Heart right ventricle (tissue), 16 donors: ENCODE measurements at regions not wholly inside any gene's neighbourhood (a gene's known extent, or its start where the extent isn't known, plus 50 kb on each side); places are given as distances from the start of the nearest gene placed in this dataset.
A peak's percentile ranks its signal among the peaks of the same experiment; 100 is the strongest.
"Not testable (repeated sequence)": the region's sequence is repeated elsewhere in the genome, so short reads cannot be mapped to it uniquely, and the experiment has no call there.

ENCODE experiments used
- ATAC-seq, 8 donors: fragments of 200-7000 bp; cut with Tn5 transposase; one replicate each; pipeline ENCODE4 v1.9.1; 2020; ENCODE audit warnings: mild to moderate bottlenecking in 8 of 8, moderate library complexity in 8 of 8, moderate number of reproducible peaks in 1 of 8
- DNase-seq, 2 donors: peaks; one replicate each; pipeline ENCODE4 v3.0.0-alpha.2; 2020
- H3K27ac ChIP-seq, 10 donors: fragments of 200-600 bp; sonication (generic) in 2 of 10; one replicate each; pipeline versions ENCODE4 v1.5.0 to v1.8.0; 2020 to 2022; ENCODE audit warnings: mild to moderate bottlenecking in 3 of 10
- H3K27me3 ChIP-seq, 7 donors: fragments of 200-600 bp; one replicate each; pipeline ENCODE4 v1.8.0; 2021 to 2022; ENCODE audit warnings: mild to moderate bottlenecking in 2 of 7
- H3K36me3 ChIP-seq, 9 donors: fragments of 200-600 bp; sonication (generic) in 1 of 9; one replicate each; pipeline versions ENCODE4 v1.5.0 to v1.8.0; 2020 to 2022; ENCODE audit warnings: mild to moderate bottlenecking in 2 of 9
- H3K4me1 ChIP-seq, 9 donors: fragments of 200-600 bp; sonication (generic) in 1 of 9; one replicate each; pipeline versions ENCODE4 v1.5.0 to v1.8.0; 2020 to 2022; ENCODE audit warnings: mild to moderate bottlenecking in 4 of 9
- H3K4me3 ChIP-seq, 10 donors: fragments of 200-600 bp; sonication (generic) in 2 of 10; one replicate each; pipeline versions ENCODE4 v1.5.0 to v1.8.0; 2020 to 2022; ENCODE audit warnings: mild to moderate bottlenecking in 7 of 10, moderate library complexity in 2 of 10
- H3K9me3 ChIP-seq, 11 donors: fragments of 200-600 bp in 10 of 11; sonication (generic) in 2 of 11; one replicate each; pipeline versions ENCODE4 v1.5.0 to v1.8.0; 2013 to 2022; ENCODE audit warnings: mild to moderate bottlenecking in 2 of 11, control low read depth in 1 of 11, moderate library complexity in 1 of 11
- CTCF ChIP-seq, 9 donors: fragments of 200-600 bp; sonication (generic) in 2 of 9; IDR thresholded peaks; one replicate each; pipeline versions ENCODE4 v1.5.0 to v1.8.0; 2021 to 2022; ENCODE audit warnings: antibody characterized with exemption in 9 of 9, mild to moderate bottlenecking in 5 of 9, moderate library complexity in 1 of 9
- WGBS, 2 donors: extraction: QIAGEN DNeasy Blood & Tissue Kit; methylation state at CpG; one replicate each; pipeline ENCODE4 v1.1.7; 2013; ENCODE audit warnings: inconsistent platforms in 1 of 2; 5-methylcytosine and 5-hydroxymethylcytosine counted together
- intact Hi-C, 10 donors: fragments of 100-400 bp; cut with DNase I; formaldehyde crosslinking; loops; one replicate each; pipeline versions ENCODE4 v1.11.1 to v1.14.2; 2022
- donor health status: Arrhythmogenic right ventricular cardiomyopathy.
- donor health status: ischemic (EF 13 %, LVEDD 7.1; RV severe dilation, severe dysfunction).
- donor health status: healthy with polysubstance abuse.
- donor health status: DM: no; HTN: yes; CAD: no.
- donor health status: DM: no; HTN: no; CAD: no.
- donor health status: ischemic (EF 25% LVEDD 6.9; RV normal size, moderate dysfunction).
- donor health status: ischemic (EF 25% LVEDD 5.7; RV mildly dilated, moderate dysfunction).
- donor health status: healthy.
- donor health status: DM: yes; HTN: yes; CAD: no.
- donor health status: Ischemic cardiomyopathy.
- donor health status: ischemic (EF 35%, LVEDD 5.7; RV mildly dilated, moderate dysfunction).
- donor health status: nonischemic (EF 11% LVEDD 7.7; RV severe dilation, severe dysfunction).
- donor health status: DM: yes; HTN: yes; CAD: no.
- donor health status: PGD.
- donor health status: ischemic (EF 29% LVEDD 5.4; RV normal size, mild dysfunction).
- donor health status: nonischemic (EF 23%, LVEDD 6.1; RV moderate dilation, normal function).

DNA sequence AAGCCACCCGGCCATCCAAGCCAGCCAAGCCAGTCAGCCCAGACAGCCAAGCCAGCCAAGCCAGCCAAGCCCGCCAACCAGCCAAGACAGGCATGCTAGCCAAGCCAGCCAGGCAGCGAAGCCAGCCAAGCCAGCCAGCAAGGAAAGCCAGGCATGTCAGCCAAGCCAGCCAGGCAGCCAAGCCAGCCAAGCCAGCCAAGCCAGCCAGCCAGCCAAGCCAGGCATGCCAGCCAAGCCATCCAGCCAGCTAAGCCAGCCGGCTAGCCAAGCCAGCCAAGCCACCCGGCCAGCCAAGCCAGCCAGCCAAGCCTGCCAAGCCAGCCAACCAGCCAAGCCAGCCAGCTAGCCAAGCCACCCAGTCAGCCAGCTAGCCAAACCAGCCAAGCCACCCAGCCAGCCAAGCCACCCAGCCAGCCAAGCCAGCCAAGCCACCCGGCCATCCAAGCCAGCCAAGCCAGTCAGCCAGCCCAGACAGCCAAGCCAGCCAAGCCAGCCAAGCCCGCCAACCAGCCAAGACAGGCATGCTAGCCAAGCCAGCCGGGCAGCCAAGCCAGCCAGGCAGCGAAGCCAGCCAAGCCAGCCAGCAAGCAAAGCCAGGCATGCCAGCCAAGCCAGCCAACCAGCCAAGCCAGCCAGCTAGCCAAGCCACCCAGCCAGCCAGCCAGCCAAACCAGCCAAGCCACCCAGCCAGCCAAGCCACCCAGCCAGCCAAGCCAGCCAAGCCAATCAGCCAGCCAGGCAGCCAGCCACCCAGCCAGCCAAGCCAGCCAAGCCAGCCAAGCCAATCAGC, 350.4 kb upstream of the PLGLB2 start:
- 81 to 85% methylated on average over 7 to 9 of the region's 9 CpGs for WGBS, 2 donors
- ATAC-seq, H3K4me3 ChIP-seq, H3K27ac ChIP-seq, H3K4me1 ChIP-seq, intact Hi-C loops, H3K36me3 ChIP-seq, H3K9me3 ChIP-seq, H3K27me3 ChIP-seq, DNase-seq: not testable (repeated sequence)

DNA sequence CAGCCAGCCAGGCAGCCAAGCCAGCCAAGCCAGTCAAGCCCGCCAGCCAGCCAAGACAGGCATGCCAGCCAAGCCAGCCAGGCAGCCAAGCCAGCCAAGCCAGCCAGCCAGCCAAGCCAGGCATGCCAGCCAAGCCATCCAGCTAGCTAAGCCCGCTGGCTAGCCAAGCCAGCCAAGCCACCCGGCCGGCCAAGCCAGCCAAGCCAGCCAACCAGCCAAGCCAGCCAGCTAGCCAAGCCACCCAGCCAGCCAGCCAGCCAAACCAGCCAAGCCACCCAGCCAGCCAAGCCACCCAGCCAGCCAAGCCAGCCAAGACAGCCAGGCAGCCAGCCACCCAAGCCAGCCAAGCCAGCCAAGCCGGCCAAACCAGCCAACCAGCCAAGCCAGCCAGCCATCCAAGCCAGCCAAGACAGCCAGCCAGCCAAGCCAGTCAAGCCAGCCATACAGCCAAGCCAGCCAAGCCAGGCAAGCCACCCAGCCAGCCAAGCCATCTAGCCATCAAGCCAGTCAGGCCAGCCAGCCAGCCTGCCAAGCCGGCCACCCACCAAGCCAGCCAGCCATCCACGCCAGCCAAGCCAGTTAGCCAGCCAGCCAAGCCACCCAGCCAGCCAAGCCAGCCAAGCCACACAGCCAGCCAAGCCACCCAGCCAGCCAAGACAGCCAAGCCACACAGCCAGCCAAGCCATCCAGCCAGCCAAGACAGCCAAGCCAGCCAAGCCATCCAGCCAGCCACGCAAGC, 349.2 kb upstream of the PLGLB2 start:
- H3K4me3 ChIP-seq, H3K36me3 ChIP-seq, H3K4me1 ChIP-seq, H3K27ac ChIP-seq, intact Hi-C loops, H3K27me3 ChIP-seq, H3K9me3 ChIP-seq, DNase-seq: not testable (repeated sequence)
- ATAC-seq: peak in 1 of 8 donors; percentile 23
- 90% methylated on average over 6 to 7 of the region's 8 CpGs for WGBS, 2 donors

DNA sequence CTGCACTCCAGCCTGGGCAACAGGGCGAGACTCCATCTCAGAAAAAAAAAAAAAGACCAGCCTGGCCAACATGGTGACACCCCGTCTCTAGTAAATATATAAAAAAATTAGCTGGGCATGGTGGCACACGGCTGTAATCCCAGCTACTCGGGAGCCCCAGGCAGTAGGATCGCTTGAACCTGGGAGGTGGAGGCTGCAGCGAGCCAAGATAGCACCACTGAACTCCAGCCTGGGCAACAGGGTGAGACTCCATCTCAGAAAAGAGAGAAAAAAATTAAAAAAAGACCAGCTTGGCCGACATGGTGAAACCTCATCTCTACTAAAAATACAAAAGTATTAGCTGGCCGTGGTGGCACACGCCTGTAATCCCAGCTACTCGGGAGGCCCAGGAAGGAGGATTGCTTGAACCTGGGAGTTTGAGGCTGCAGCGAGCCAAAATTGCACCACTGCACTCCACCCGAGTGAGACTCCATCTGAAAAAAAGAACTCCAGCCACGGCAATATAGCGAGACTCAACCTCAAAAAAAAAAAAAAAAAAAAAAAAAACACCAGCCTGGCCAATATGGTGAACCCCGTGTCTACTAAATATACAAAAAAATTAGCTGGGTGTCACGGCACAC, 346.1 kb upstream of the PLGLB2 start:
- Histone ChIP-seq H3K27ac (no peak overlapping the region), H3K27me3 (no peaks in the 10 kb centered on the region), H3K36me3 (no peaks in the 10 kb centered on the region), H3K4me3 (no peak overlapping the region), H3K9me3 (peaks cover 0 to 3% (median 0%) of the 10 kb centered on the region in 11 donors), H3K4me1 (no peaks in the 10 kb centered on the region)
- TF ChIP-seq CTCF (IDR thresholded peaks at IDR 0.05): no peak
- intact Hi-C loops: no loop called here
- DNase-seq (no peak), ATAC-seq (no peak)
- WGBS, 2 donors: 85 to 87% methylated on average over 16 of the region's 16 CpGs

- Histone ChIP-seq H3K27ac (no peak overlapping the region), H3K27me3 (no peaks in the 10 kb centered on the region), H3K4me3 (no peak overlapping the region), H3K36me3 (no peaks in the 10 kb centered on the region), H3K9me3 (peaks cover 0 to 3% (median 0%) of the 10 kb centered on the region in 11 donors), H3K4me1 (no peaks in the 10 kb centered on the region)
- WGBS, 2 donors: 96 to 97% methylated on average over 6 of the region's 6 CpGs
- ATAC-seq (no peak), DNase-seq (no peak)
- intact Hi-C loops: no loop called here
- TF ChIP-seq CTCF (IDR thresholded peaks at IDR 0.05): no peak
Observed at GRCh38 chr2:87403893-87404175, 344.1 kb upstream of the PLGLB2 start.

GRCh38 chr2:87404411-87405255, 343.3 kb upstream of the PLGLB2 start:
- H3K36me3 ChIP-seq, ATAC-seq, DNase-seq, H3K9me3 ChIP-seq, H3K27ac ChIP-seq, H3K27me3 ChIP-seq, H3K4me3 ChIP-seq, intact Hi-C loops, H3K4me1 ChIP-seq: not testable (repeated sequence)
- 93 to 95% methylated on average over 20 of the region's 22 CpGs for WGBS, 2 donors

DNA sequence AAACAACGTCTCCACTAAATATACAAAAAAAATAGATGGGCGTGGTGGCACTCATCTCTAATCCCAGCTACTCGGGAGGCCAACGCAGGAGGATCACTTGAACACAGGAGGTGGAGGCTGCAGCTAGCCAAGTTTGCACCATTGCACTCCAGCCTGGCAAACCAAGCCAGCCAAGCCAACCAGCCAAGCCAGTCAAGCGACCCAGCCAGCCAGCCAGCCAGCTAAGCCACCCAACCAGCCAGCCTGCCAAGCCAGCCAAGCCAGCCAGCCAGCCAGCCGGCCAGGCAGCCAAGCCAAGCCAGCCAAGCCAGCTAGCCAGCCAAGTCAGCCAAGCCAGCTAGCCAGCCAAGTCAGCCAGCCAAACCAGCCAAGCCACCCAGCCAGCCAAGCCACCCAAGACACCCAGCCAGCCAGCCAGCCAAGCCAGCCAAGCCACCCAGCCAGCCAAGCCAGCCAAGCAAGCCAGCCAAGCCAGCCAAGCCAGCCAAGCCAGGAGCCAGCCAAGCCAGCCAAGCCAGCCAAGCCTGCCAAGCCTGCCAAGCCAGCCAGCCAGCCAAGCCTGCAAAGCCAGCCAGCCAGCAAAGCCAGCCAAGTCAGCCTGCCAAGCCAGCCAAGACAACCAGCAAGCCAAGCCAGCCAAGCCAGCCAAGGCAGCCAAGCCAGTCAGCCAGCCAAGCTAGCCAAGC, 342.2 kb upstream of the PLGLB2 start:
- H3K27me3 ChIP-seq, H3K4me3 ChIP-seq, H3K4me1 ChIP-seq, intact Hi-C loops, H3K36me3 ChIP-seq, H3K9me3 ChIP-seq, H3K27ac ChIP-seq, ATAC-seq, DNase-seq: not testable (repeated sequence)
- WGBS, 2 donors: 83 to 84% methylated on average over 3 of the region's 6 CpGs

DNA sequence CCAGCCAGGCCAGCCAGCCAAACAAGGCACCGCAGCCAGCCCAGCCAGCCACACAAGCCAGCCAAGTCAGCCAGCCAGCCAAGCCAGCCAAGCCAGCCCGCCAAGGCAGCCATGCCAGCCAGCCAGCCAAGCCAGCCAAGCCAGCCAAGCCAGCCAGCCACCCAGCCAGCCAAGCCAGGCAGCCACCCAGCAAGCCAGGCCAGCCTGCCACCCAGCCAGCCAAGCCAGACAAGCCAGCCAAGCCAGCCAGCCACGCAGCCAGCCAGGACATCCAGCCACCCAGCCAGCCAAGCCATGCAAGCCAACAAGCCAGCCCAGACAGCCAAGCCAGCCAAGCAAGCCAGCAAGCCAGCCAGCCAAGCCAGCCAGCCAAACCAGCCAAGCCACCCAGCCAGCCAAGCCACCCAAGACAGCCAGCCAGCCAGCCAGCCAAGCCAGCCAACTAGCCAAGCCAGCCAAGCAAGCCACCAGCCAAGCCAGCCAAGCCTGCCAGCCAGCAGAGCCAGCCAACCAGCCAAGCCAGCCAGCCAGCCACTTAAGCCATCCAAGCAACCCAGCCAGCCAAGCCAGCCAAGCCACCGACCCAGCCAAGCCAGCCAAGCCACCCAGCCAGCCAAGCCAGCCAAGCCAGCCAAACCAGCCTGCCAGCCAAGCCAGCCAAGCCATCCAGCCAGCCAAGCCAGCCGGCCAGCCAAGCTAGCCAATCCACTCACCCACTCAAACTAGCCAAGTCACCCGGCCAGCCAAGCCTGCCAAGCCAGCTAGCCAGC, 341.3 kb upstream of the PLGLB2 start:
- DNase-seq, intact Hi-C loops, H3K4me1 ChIP-seq, H3K36me3 ChIP-seq, H3K4me3 ChIP-seq, ATAC-seq, H3K9me3 ChIP-seq, H3K27me3 ChIP-seq, H3K27ac ChIP-seq: not testable (repeated sequence)
- 88 to 95% methylated on average over 4 of the region's 6 CpGs for WGBS, 2 donors

- ATAC-seq, H3K27ac ChIP-seq, H3K4me3 ChIP-seq, H3K36me3 ChIP-seq, H3K9me3 ChIP-seq, intact Hi-C loops, H3K27me3 ChIP-seq, H3K4me1 ChIP-seq, DNase-seq: not testable (repeated sequence)
- WGBS, 2 donors: 88 to 100% methylated on average over 1 to 2 of the region's 4 CpGs
Observed at GRCh38 chr2:87409601-87410000, 338.3 kb upstream of the PLGLB2 start.
